ENCODE measurements at regions not wholly inside any gene's neighbourhood (a gene's known extent, or its start where the extent isn't known, plus 50 kb on each side); places are given as distances from the start of the nearest gene placed in this dataset.
A peak's percentile ranks its signal among the peaks of the same experiment; 100 is the strongest.

DNA sequence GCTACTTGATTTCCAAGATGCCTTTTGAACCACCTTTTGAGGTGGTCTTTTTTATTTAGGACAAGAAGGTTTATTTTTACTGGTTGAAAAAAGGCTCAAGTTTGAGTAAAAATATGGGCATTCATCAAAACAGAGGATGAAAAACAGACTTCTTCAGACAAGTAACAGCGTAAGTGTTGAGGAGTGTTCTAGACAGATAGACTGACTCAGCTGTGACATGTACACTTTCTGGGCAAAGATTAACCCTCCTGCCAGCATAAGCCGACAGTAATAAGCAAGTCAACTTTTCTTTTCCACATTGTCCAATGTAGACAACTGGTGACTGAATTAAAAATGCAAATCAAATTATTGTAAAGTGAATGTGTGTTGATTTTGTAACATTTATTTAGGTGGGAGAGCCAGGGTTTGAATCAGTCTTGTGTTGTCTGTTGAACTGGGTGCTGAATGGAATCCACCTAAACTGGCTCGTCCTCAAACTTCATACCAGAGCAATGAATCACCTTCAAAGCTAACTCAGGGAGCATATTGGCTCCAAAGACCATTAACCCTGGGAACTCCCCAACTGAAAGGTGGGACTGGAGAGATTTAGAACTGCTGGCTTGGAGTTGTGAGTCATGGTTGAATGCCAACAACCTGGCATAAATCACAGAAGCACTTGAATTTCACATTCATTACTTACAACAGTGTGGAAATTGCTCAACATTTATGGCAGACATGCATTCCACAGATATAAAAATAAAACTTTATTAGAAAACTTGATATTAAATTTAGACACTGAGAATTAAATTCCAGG lies 377.0 kb downstream of the ETS1 start:
- no peaks in the 10 kb centered on the region for H3K9me3 ChIP-seq
- H3K4me1 ChIP-seq, result no peaks in the 10 kb centered on the region
- DNase-seq, result peak; percentile 34 to 44
- intact Hi-C loops (cut with DNase I; ENCODE audit: low total_unique reads), result no loop called here
- TF ChIP-seq POLR2A (IDR thresholded peaks at IDR 0.05), result no peak
- TF ChIP-seq, protein P1, sequence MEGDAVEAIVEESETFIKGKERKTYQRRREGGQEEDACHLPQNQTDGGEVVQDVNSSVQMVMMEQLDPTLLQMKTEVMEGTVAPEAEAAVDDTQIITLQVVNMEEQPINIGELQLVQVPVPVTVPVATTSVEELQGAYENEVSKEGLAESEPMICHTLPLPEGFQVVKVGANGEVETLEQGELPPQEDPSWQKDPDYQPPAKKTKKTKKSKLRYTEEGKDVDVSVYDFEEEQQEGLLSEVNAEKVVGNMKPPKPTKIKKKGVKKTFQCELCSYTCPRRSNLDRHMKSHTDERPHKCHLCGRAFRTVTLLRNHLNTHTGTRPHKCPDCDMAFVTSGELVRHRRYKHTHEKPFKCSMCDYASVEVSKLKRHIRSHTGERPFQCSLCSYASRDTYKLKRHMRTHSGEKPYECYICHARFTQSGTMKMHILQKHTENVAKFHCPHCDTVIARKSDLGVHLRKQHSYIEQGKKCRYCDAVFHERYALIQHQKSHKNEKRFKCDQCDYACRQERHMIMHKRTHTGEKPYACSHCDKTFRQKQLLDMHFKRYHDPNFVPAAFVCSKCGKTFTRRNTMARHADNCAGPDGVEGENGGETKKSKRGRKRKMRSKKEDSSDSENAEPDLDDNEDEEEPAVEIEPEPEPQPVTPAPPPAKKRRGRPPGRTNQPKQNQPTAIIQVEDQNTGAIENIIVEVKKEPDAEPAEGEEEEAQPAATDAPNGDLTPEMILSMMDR (IDR thresholded peaks at IDR 0.05), result no peak
- H3K36me3 ChIP-seq, result no peaks in the 10 kb centered on the region
- H3K4me3 ChIP-seq, result no peak overlapping the region
- H3K27ac ChIP-seq, result peak overlapping the region in 1 of 2 donors; percentile 11
- no peaks in the 10 kb centered on the region for H3K27me3 ChIP-seq

- TF ChIP-seq, protein P1 (IDR thresholded peaks at IDR 0.05), result no peak
- TF ChIP-seq POLR2A (IDR thresholded peaks at IDR 0.05), result no peak
- no peak for DNase-seq
- H3K4me1 ChIP-seq, result no peaks in the 10 kb centered on the region
- no peaks in the 10 kb centered on the region for H3K9me3 ChIP-seq
- H3K36me3 ChIP-seq, result no peaks in the 10 kb centered on the region
- no peaks in the 10 kb centered on the region for H3K27me3 ChIP-seq
- H3K27ac ChIP-seq, result peak overlapping the region in 1 of 2 donors; percentile 33
- intact Hi-C loops (cut with DNase I; ENCODE audit: low total_unique reads), result no loop called here
- H3K4me3 ChIP-seq, result no peak overlapping the region
Observed at GRCh38 chr11:128209138-128209435, 378.3 kb downstream of the ETS1 start.

GRCh38 chr11:128208329-128209137 lies 378.8 kb downstream of the ETS1 start:
- peak; percentile 19 to 33 for DNase-seq
- H3K27me3 ChIP-seq, result no peaks in the 10 kb centered on the region
- no peak for TF ChIP-seq POLR2A (IDR thresholded peaks at IDR 0.05)
- TF ChIP-seq, protein P1 (IDR thresholded peaks at IDR 0.05), result no peak
- intact Hi-C loops (cut with DNase I; ENCODE audit: low total_unique reads), result no loop called here
- H3K9me3 ChIP-seq, result no peaks in the 10 kb centered on the region
- no peaks in the 10 kb centered on the region for H3K36me3 ChIP-seq
- no peaks in the 10 kb centered on the region for H3K4me1 ChIP-seq
- H3K4me3 ChIP-seq, result no peak overlapping the region
- peak overlapping the region in 1 of 2 donors; percentile 33 for H3K27ac ChIP-seq

DNA sequence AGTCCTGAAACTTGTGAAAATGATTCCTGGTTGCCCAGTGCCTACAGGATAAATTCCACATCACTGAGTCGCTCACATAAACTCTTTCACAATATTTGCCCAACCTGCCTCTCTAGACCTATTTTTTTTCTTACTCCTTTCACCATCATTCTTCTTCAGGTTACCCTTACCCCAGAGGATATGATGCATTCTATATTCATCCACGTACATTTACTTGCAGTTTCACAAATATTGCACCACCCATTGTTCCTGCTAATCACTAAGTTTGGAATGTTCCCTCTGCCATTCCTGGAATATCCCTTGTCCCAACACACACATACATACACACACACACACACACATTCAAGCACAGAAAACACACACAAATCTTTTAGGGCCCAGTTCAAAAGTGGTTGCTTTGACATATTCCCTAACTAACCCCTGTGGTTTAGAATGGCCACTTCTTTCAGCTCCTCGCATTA lies 379.5 kb downstream of the ETS1 start:
- DNase-seq, result no peak
- intact Hi-C loops (cut with DNase I; ENCODE audit: low total_unique reads), result no loop called here
- H3K27ac ChIP-seq, result no peak overlapping the region
- no peaks in the 10 kb centered on the region for H3K36me3 ChIP-seq
- no peak overlapping the region for H3K4me3 ChIP-seq
- no peaks in the 10 kb centered on the region for H3K9me3 ChIP-seq
- no peak for TF ChIP-seq POLR2A (IDR thresholded peaks at IDR 0.05)
- TF ChIP-seq, protein P1 (IDR thresholded peaks at IDR 0.05), result no peak
- H3K4me1 ChIP-seq, result no peaks in the 10 kb centered on the region
- no peaks in the 10 kb centered on the region for H3K27me3 ChIP-seq

DNA sequence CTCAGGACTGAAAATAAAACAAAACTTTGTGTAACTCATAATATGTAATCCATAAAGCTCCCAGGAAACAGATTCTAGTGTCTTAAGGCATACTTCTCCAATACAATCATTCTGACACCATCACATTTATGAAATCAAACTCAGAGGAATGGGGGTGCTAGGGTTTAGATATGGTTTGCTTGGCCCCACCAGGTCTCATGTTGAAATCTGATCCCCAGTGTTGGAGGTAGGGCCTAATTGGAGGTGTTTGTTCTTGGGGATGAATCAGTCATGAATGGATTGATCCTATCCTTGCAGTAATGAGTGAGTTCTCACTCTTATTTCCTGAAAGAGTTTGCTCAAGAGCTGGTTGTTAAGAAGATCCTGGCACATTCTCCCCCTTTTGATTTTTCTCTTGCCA lies 380.9 kb downstream of the ETS1 start:
- TF ChIP-seq, protein P1 (IDR thresholded peaks at IDR 0.05), result no peak
- no peak for TF ChIP-seq POLR2A (IDR thresholded peaks at IDR 0.05)

More for the DNA sequence above, 380.9 kb downstream of the ETS1 start:
- H3K36me3 ChIP-seq, result no peaks in the 10 kb centered on the region
- intact Hi-C loops (cut with DNase I; ENCODE audit: low total_unique reads), result no loop called here
- no peak for DNase-seq
- H3K27me3 ChIP-seq, result no peaks in the 10 kb centered on the region
- H3K4me3 ChIP-seq, result no peak overlapping the region
- no peak overlapping the region for H3K27ac ChIP-seq
- H3K9me3 ChIP-seq, result no peaks in the 10 kb centered on the region
- H3K4me1 ChIP-seq, result no peaks in the 10 kb centered on the region

All from uterus (tissue), 3 donors.